AG04449 (cell line): ENCODE measurements at regions not wholly inside any gene's neighbourhood (a gene's known extent, or its start where the extent isn't known, plus 50 kb on each side); places are given as distances from the start of the nearest gene placed in this dataset.

ENCODE experiments used
- CTCF ChIA-PET: fragments of 350-600 bp; formaldehyde crosslinking; extraction: SDS; loops from one replicate; lab custom pipeline; 2021; ENCODE audit warnings: antibody characterized with exemption; lab: Yijun Ruan, JAX
- POLR2A ChIA-PET: fragments of 400-600, 350-600 bp; formaldehyde crosslinking; extraction: SDS; loops from one replicate; lab custom pipeline; 2020; ENCODE audit warnings: antibody characterized with exemption, inconsistent platforms; lab: Yijun Ruan, JAX
- DNase-seq: peaks from one replicate; pipeline ENCODE4 v3.0.0-alpha.2; 2010; ENCODE audit warnings: low read depth, low spot score
- H3K4me3 ChIP-seq: 2 replicates; pipeline ENCODE4 v1.5.1; 2011; ENCODE audit warnings: low read depth, mild to moderate bottlenecking, control low read depth, low read length
- CTCF ChIP-seq: IDR thresholded peaks from one replicate; pipeline ENCODE4 v1.5.1; 2011; ENCODE audit warnings: mild to moderate bottlenecking, moderate library complexity, low read length, control low read depth, inconsistent platforms; ENCODE audit not compliant: insufficient read depth; ENCODE audit errors: missing control alignments

- ChIA-PET CTCF (no interaction called here), POLR2A (no interaction called here)
- DNase-seq, result no peak
- TF ChIP-seq CTCF, result no peak
- H3K4me3 ChIP-seq, result no peak overlapping the region
Observed at GRCh38 chr21:19935467-19935866, 1062.7 kb upstream of the NCAM2 start.

- CTCF ChIA-PET, result no interaction called here
- POLR2A ChIA-PET, result no interaction called here
Observed at GRCh38 chr21:19937619-19938018, 1060.6 kb upstream of the NCAM2 start.

GRCh38 chr21:19941626-19942025, 1056.6 kb upstream of the NCAM2 start:
- no peak for DNase-seq
- TF ChIP-seq CTCF, result no peak
- POLR2A ChIA-PET, result no interaction called here
- H3K4me3 ChIP-seq, result no peak overlapping the region
- CTCF ChIA-PET, result no interaction called here

More at GRCh38 chr21:19937619-19938018, 1060.6 kb upstream of the NCAM2 start:
- no peak for TF ChIP-seq CTCF
- H3K4me3 ChIP-seq, result no peak overlapping the region
- no peak for DNase-seq

- H3K4me3 ChIP-seq, result no peak overlapping the region
- DNase-seq, result no peak
- no peak for TF ChIP-seq CTCF
- ChIA-PET CTCF (no interaction called here), POLR2A (no interaction called here)
Observed at GRCh38 chr21:19950347-19950746, 1047.9 kb upstream of the NCAM2 start.

- CTCF ChIA-PET, result no interaction called here
- no peak for TF ChIP-seq CTCF
- H3K4me3 ChIP-seq, result no peak overlapping the region
- POLR2A ChIA-PET, result no interaction called here
- DNase-seq, result no peak
Observed at GRCh38 chr21:19969156-19969555, 1029.1 kb upstream of the NCAM2 start.

- POLR2A ChIA-PET, result no interaction called here
- DNase-seq, result no peak
- CTCF ChIA-PET, result no interaction called here
- no peak for TF ChIP-seq CTCF
- H3K4me3 ChIP-seq, result no peak overlapping the region
Observed at GRCh38 chr21:19981938-19982337, 1016.3 kb upstream of the NCAM2 start.
